ENCODE measurements at regions not wholly inside any gene's neighbourhood (a gene's known extent, or its start where the extent isn't known, plus 50 kb on each side); places are given as distances from the start of the nearest gene placed in this dataset.

- TF ChIP-seq POLR2A (IDR thresholded peaks at IDR 0.05) = no peak
- TF ChIP-seq POLR2AphosphoS5 (IDR thresholded peaks at IDR 0.05) = no peak
- TF ChIP-seq CTCF (IDR thresholded peaks at IDR 0.05) = no peak
- no peak for TF ChIP-seq EP300 (IDR thresholded peaks at IDR 0.05)
Observed at GRCh38 chr12:127600211-127600610, 666.8 kb upstream of the TMEM132C start.

All from stomach (tissue), 4 donors.